ENCODE measurements at regions not wholly inside any gene's neighbourhood (a gene's known extent, or its start where the extent isn't known, plus 50 kb on each side); places are given as distances from the start of the nearest gene placed in this dataset.

- TF ChIP-seq CTCF (IDR thresholded peaks at IDR 0.05): no peak
- TF ChIP-seq POLR2AphosphoS5 (IDR thresholded peaks at IDR 0.05): peak; percentile 59
- TF ChIP-seq EP300 (IDR thresholded peaks at IDR 0.05): no peak
- no peak for TF ChIP-seq POLR2A (IDR thresholded peaks at IDR 0.05)
Observed at GRCh38 chr11:130635937-130636630, 187.6 kb downstream of the ADAMTS15 start.
